ENCODE measurements at regions not wholly inside any gene's neighbourhood (a gene's known extent, or its start where the extent isn't known, plus 50 kb on each side); places are given as distances from the start of the nearest gene placed in this dataset.

- Histone ChIP-seq H3K4me3 (ENCODE audit: low read depth in 1 of 5, low read length in 5 of 5) (no peak overlapping the region), H3K27me3 (ENCODE audit: control insufficient read depth in 5 of 5, insufficient read depth in 4 of 5, low read length in 5 of 5) (peaks cover 4 to 32% (median 23%) of the 10 kb centered on the region in 5 donors), H3K36me3 (ENCODE audit: control insufficient read depth in 5 of 5, insufficient read depth in 5 of 5, low read length in 5 of 5) (no peaks in the 10 kb centered on the region), H3K27ac (ENCODE audit: low read depth, low read length) (no peak overlapping the region), H3K4me1 (ENCODE audit: control insufficient read depth in 5 of 5, insufficient read depth in 5 of 5, low read length in 5 of 5) (no peaks in the 10 kb centered on the region), H3K9me3 (ENCODE audit: control insufficient read depth in 5 of 5, low read length in 5 of 5) (peaks cover 0 to 3% (median 0%) of the 10 kb centered on the region in 5 donors), H3K9ac (ENCODE audit: low read length in 5 of 5) (no peak overlapping the region)
These were observed 53.0 kb upstream of the RPL38 start for GRCh38 chr17:74150428-74151025.

- Histone ChIP-seq H3K9ac (ENCODE audit: low read length in 5 of 5) (no peak overlapping the region), H3K27me3 (ENCODE audit: control insufficient read depth in 5 of 5, insufficient read depth in 4 of 5, low read length in 5 of 5) (peaks cover 4 to 31% (median 21%) of the 10 kb centered on the region in 5 donors), H3K4me1 (ENCODE audit: control insufficient read depth in 5 of 5, insufficient read depth in 5 of 5, low read length in 5 of 5) (no peaks in the 10 kb centered on the region), H3K36me3 (ENCODE audit: control insufficient read depth in 5 of 5, insufficient read depth in 5 of 5, low read length in 5 of 5) (no peaks in the 10 kb centered on the region), H3K9me3 (ENCODE audit: control insufficient read depth in 5 of 5, low read length in 5 of 5) (peaks cover 0 to 6% (median under 1%) of the 10 kb centered on the region in 5 donors), H3K27ac (ENCODE audit: low read depth, low read length) (no peak overlapping the region), H3K4me3 (ENCODE audit: low read depth in 1 of 5, low read length in 5 of 5) (no peak overlapping the region)
These were observed 51.7 kb upstream of the RPL38 start for GRCh38 chr17:74151551-74152315.

GRCh38 chr17:74152591-74153455 lies 50.7 kb upstream of the RPL38 start:
- H3K4me3 ChIP-seq (ENCODE audit: low read depth in 1 of 5, low read length in 5 of 5): no peak overlapping the region
- H3K4me1 ChIP-seq (ENCODE audit: control insufficient read depth in 5 of 5, insufficient read depth in 5 of 5, low read length in 5 of 5): no peaks in the 10 kb centered on the region
- H3K36me3 ChIP-seq (ENCODE audit: control insufficient read depth in 5 of 5, insufficient read depth in 5 of 5, low read length in 5 of 5): no peaks in the 10 kb centered on the region
- peaks cover 0 to 9% (median 3%) of the 10 kb centered on the region in 5 donors for H3K9me3 ChIP-seq (ENCODE audit: control insufficient read depth in 5 of 5, low read length in 5 of 5)
- no peak overlapping the region for H3K9ac ChIP-seq (ENCODE audit: low read length in 5 of 5)
- peaks cover 4 to 22% (median 17%) of the 10 kb centered on the region in 5 donors for H3K27me3 ChIP-seq (ENCODE audit: control insufficient read depth in 5 of 5, insufficient read depth in 4 of 5, low read length in 5 of 5)
- H3K27ac ChIP-seq (ENCODE audit: low read depth, low read length): no peak overlapping the region

GRCh38 chr17:74153456-74153810 lies 50.0 kb upstream of the RPL38 start:
- Histone ChIP-seq H3K9me3 (ENCODE audit: control insufficient read depth in 5 of 5, low read length in 5 of 5) (peaks cover 0 to 9% (median 3%) of the 10 kb centered on the region in 5 donors), H3K36me3 (ENCODE audit: control insufficient read depth in 5 of 5, insufficient read depth in 5 of 5, low read length in 5 of 5) (no peaks in the 10 kb centered on the region), H3K4me3 (ENCODE audit: low read depth in 1 of 5, low read length in 5 of 5) (no peak overlapping the region), H3K27ac (ENCODE audit: low read depth, low read length) (no peak overlapping the region), H3K4me1 (ENCODE audit: control insufficient read depth in 5 of 5, insufficient read depth in 5 of 5, low read length in 5 of 5) (no peaks in the 10 kb centered on the region), H3K9ac (ENCODE audit: low read length in 5 of 5) (no peak overlapping the region), H3K27me3 (ENCODE audit: control insufficient read depth in 5 of 5, insufficient read depth in 4 of 5, low read length in 5 of 5) (peaks cover 3 to 20% (median 19%) of the 10 kb centered on the region in 5 donors)

Measured in subcutaneous abdominal adipose tissue (tissue), 5 donors.